GM23248 (cell line): ENCODE measurements at regions not wholly inside any gene's neighbourhood (a gene's known extent, or its start where the extent isn't known, plus 50 kb on each side); places are given as distances from the start of the nearest gene placed in this dataset.

Experiments
- EZH2 ChIP-seq: fragments of 200-600 bp; sonication (generic); IDR thresholded peaks from 2 replicates; pipeline ENCODE4 v1.6.1; 2018; ENCODE audit warnings: antibody characterized with exemption, mild to moderate bottlenecking; ENCODE audit not compliant: insufficient read depth, poor library complexity, severe bottlenecking
- EZH2phosphoT487 ChIP-seq: fragments of 200-600 bp; sonication (generic); IDR thresholded peaks from 2 replicates; pipeline ENCODE4 v1.6.1; 2018; ENCODE audit warnings: antibody characterized with exemption, moderate library complexity, mild to moderate bottlenecking, low read depth; ENCODE audit not compliant: insufficient read depth

- TF ChIP-seq EZH2phosphoT487 (no peak), EZH2 (no peak)
These were observed 199.6 kb downstream of the FBXO15 start for GRCh38 chr18:73948084-73948483.
